PFSK-1 (cell line): ENCODE measurements at regions not wholly inside any gene's neighbourhood (a gene's known extent, or its start where the extent isn't known, plus 50 kb on each side); places are given as distances from the start of the nearest gene placed in this dataset.
A peak's percentile ranks its signal among the peaks of the same experiment; 100 is the strongest.

ENCODE experiments used
- FOXP2 ChIP-seq: optimal IDR thresholded peaks from 2 replicates; pipeline ENCODE3; 2011; ENCODE audit warnings: borderline replicate concordance, control low read depth, inconsistent platforms; ENCODE audit not compliant: insufficient read depth; ENCODE audit errors: extremely low read length, extremely low read depth
- POLR2AphosphoS5 ChIP-seq: IDR thresholded peaks from 2 replicates; pipeline ENCODE4 v1.6.1; 2012; ENCODE audit warnings: low read depth, mild to moderate bottlenecking, control low read depth, low read length, moderate library complexity
- SIN3A ChIP-seq: IDR thresholded peaks from 2 replicates; pipeline ENCODE4 v1.6.1; 2012; ENCODE audit warnings: mild to moderate bottlenecking, low read length, moderate library complexity, borderline replicate concordance; ENCODE audit not compliant: insufficient read depth
- TAF1 ChIP-seq: IDR thresholded peaks from 2 replicates; pipeline ENCODE4 v1.6.1; 2012; ENCODE audit warnings: low read length, control low read depth, borderline replicate concordance; ENCODE audit not compliant: insufficient read depth
- TF ChIP-seq, protein P1 (sequence below), 2 experiments: IDR thresholded peaks; 2 replicates each; pipeline versions ENCODE4 v1.6.1 to v1.8.0; 2011 to 2012; ENCODE audit warnings: low read depth in 2 of 2, low read length in 2 of 2, control low read depth in 1 of 2, inconsistent platforms in 1 of 2, mild to moderate bottlenecking in 1 of 2, moderate library complexity in 1 of 2; ENCODE audit not compliant: insufficient read depth in 1 of 2

DNA sequence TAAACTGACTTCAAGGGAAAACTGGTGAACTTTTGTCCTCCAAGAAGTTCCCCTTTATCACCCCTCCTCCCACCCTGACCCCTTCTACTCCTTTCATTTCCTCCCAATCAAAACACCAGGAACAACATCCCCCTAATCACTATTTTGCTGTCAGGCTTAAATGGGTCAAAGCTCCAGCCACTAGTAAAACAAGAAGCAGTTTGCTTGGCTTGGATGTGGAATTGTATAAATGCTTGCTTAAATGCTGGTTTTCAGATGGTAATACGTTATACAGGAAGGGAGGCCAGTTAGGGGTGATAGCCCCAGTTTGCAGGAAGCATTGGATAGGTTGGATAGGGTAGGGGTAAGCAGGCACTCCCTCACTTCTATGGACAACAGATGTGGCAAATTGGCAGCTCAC lies 473.6 kb downstream of the AGTPBP1 start:
- TF ChIP-seq TAF1 (no peak), FOXP2 (no peak), SIN3A (no peak), POLR2AphosphoS5 (no peak)
- TF ChIP-seq, protein P1, sequence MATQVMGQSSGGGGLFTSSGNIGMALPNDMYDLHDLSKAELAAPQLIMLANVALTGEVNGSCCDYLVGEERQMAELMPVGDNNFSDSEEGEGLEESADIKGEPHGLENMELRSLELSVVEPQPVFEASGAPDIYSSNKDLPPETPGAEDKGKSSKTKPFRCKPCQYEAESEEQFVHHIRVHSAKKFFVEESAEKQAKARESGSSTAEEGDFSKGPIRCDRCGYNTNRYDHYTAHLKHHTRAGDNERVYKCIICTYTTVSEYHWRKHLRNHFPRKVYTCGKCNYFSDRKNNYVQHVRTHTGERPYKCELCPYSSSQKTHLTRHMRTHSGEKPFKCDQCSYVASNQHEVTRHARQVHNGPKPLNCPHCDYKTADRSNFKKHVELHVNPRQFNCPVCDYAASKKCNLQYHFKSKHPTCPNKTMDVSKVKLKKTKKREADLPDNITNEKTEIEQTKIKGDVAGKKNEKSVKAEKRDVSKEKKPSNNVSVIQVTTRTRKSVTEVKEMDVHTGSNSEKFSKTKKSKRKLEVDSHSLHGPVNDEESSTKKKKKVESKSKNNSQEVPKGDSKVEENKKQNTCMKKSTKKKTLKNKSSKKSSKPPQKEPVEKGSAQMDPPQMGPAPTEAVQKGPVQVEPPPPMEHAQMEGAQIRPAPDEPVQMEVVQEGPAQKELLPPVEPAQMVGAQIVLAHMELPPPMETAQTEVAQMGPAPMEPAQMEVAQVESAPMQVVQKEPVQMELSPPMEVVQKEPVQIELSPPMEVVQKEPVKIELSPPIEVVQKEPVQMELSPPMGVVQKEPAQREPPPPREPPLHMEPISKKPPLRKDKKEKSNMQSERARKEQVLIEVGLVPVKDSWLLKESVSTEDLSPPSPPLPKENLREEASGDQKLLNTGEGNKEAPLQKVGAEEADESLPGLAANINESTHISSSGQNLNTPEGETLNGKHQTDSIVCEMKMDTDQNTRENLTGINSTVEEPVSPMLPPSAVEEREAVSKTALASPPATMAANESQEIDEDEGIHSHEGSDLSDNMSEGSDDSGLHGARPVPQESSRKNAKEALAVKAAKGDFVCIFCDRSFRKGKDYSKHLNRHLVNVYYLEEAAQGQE (IDR thresholded peaks at IDR 0.05; ENCODE audit: insufficient read depth in 1 of 2, low read depth in 2 of 2, low read length in 2 of 2) = no peak

DNA sequence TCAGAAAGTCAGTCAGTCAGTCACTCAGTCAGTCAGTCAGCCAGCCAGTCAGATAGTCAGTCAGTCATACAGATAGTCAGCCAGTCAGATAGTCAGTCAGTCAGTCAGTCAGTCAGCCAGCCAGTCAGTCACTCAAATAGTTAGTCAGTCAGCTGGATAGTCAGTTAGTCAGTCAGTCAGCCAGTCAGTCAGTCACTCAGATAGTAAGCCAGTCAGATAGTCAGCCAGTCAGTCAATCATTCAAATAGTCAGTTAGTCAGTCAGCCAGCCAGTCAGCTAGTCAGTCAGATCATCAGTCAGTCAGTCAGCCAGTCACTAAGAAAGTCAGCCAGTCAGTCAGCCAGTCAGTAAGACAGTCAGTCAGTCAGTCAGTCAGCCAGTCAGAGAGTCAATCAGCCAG lies 477.1 kb downstream of the AGTPBP1 start:
- no peak for TF ChIP-seq SIN3A

- no peak for TF ChIP-seq SIN3A
- TF ChIP-seq FOXP2 = no peak
- no peak for TF ChIP-seq POLR2AphosphoS5
- no peak for TF ChIP-seq TAF1
- TF ChIP-seq, protein P1 (IDR thresholded peaks at IDR 0.05; ENCODE audit: insufficient read depth in 1 of 2, low read depth in 2 of 2, low read length in 2 of 2) = no peak
These were observed 478.5 kb downstream of the AGTPBP1 start for GRCh38 chr9:85263288-85263687.

GRCh38 chr9:85262333-85262732 lies 479.4 kb downstream of the AGTPBP1 start:
- TF ChIP-seq SIN3A (0 out of 2 replicates have a peak, but pooled peaks have one; percentile 21), FOXP2 (no peak)
- TF ChIP-seq, protein P1 (IDR thresholded peaks at IDR 0.05; ENCODE audit: insufficient read depth in 1 of 2, low read depth in 2 of 2, low read length in 2 of 2) = no peak

- TF ChIP-seq SIN3A = no peak
- TF ChIP-seq, protein P1 (IDR thresholded peaks at IDR 0.05; ENCODE audit: insufficient read depth in 1 of 2, low read depth in 2 of 2, low read length in 2 of 2) = no peak
- TF ChIP-seq TAF1 = no peak
- no peak for TF ChIP-seq FOXP2
- TF ChIP-seq POLR2AphosphoS5 = no peak
These were observed 481.4 kb downstream of the AGTPBP1 start for GRCh38 chr9:85260275-85260845.
